ENCODE measurements at regions not wholly inside any gene's neighbourhood (a gene's known extent, or its start where the extent isn't known, plus 50 kb on each side); places are given as distances from the start of the nearest gene placed in this dataset.

GRCh38 chrX:22339459-22339858 lies 66.7 kb downstream of the CBLL2 start:
- TF ChIP-seq POLR2A (IDR thresholded peaks at IDR 0.05; ENCODE audit: low read depth, low read length) (no peak), POLR2AphosphoS5 (IDR thresholded peaks at IDR 0.05; ENCODE audit: low read depth, low read length) (no peak), TAF1 (IDR thresholded peaks at IDR 0.05; ENCODE audit: low read depth, low read length) (no peak), SPI1 (IDR thresholded peaks at IDR 0.05; ENCODE audit: low read depth, low read length) (no peak), POU2F2 (IDR thresholded peaks at IDR 0.05; ENCODE audit: low read depth, low read length) (no peak)

Data from GM12891 (cell line).